SK-N-SH (cell line): ENCODE measurements at regions not wholly inside any gene's neighbourhood (a gene's known extent, or its start where the extent isn't known, plus 50 kb on each side); places are given as distances from the start of the nearest gene placed in this dataset.

ENCODE experiments used
- CTCF ChIA-PET: fragments of 300-600, 350-600 bp; formaldehyde crosslinking; extraction: SDS; loops from one replicate; lab custom pipeline; 2021; lab: Yijun Ruan, JAX
- POLR2A ChIA-PET: fragments of 350-600 bp; sonication (Branson Sonifier 250); formaldehyde crosslinking; extraction: SDS; loops from one replicate; lab custom pipeline; 2020; ENCODE audit warnings: antibody characterized with exemption, inconsistent platforms; lab: Yijun Ruan, JAX
- DNase-seq: peaks from one replicate; pipeline ENCODE4 v3.0.0; 2012
- H2AFZ ChIP-seq: fragments of 200-600 bp; sonication (generic); 2 replicates; pipeline ENCODE4 v1.8.1; 2016; ENCODE audit warnings: antibody characterized with exemption, mild to moderate bottlenecking, low read depth
- H3F3A ChIP-seq: fragments of 200-600 bp; sonication (generic); replicated peaks from 2 replicates; pipeline ENCODE3; 2016; ENCODE audit warnings: antibody characterized with exemption, mild to moderate bottlenecking; ENCODE audit not compliant: insufficient read depth
- H3K27ac ChIP-seq, 2 experiments: fragments of 200-500 bp in 1 of 2; fragments of 200-600 bp in 1 of 2; sonication (Bioruptor generic) in 1 of 2; sonication (generic), shearing (Covaris generic) in 1 of 2; 2 replicates each; pipeline versions ENCODE4 v1.5.1 to v1.6.1; 2014 to 2016; ENCODE audit warnings: low read depth in 2 of 2, inconsistent platforms in 1 of 2, low read length in 1 of 2, mild to moderate bottlenecking in 1 of 2, mixed read lengths in 1 of 2
- H3K27me3 ChIP-seq: fragments of 200-600 bp; sonication (generic), shearing (Covaris generic); 2 replicates; pipeline ENCODE4 v1.6.1; 2016; ENCODE audit warnings: mixed run types; ENCODE audit not compliant: insufficient read depth
- H3K36me3 ChIP-seq, 2 experiments: fragments of 200-500 bp in 1 of 2; fragments of 200-600 bp in 1 of 2; sonication (Bioruptor generic) in 1 of 2; sonication (generic) in 1 of 2; replicated peaks in 1 of 2; 2 replicates each; pipeline versions ENCODE3 to v1.5.1; 2014 to 2016; ENCODE audit warnings: low read length in 1 of 2, mild to moderate bottlenecking in 1 of 2; ENCODE audit not compliant: insufficient read depth in 2 of 2, control insufficient read depth in 1 of 2
- H3K4me1 ChIP-seq, 2 experiments: fragments of 200-500 bp in 1 of 2; fragments of 200-600 bp in 1 of 2; sonication (Bioruptor generic) in 1 of 2; sonication (generic), shearing (Covaris generic) in 1 of 2; 2 replicates each; pipeline versions ENCODE4 v1.5.1 to v1.6.1; 2014 to 2016; ENCODE audit warnings: low read depth in 1 of 2, low read length in 1 of 2, mixed run types in 1 of 2; ENCODE audit not compliant: insufficient read depth in 2 of 2, control insufficient read depth in 1 of 2
- H3K4me2 ChIP-seq: fragments of 200-600 bp; sonication (generic), shearing (Covaris generic); 2 replicates; pipeline ENCODE4 v1.6.1; 2017; ENCODE audit warnings: mixed run types
- H3K4me3 ChIP-seq, 2 experiments: fragments of 200-500 bp in 1 of 2; fragments of 200-600 bp in 1 of 2; sonication (Bioruptor generic) in 1 of 2; sonication (generic), shearing (Covaris generic) in 1 of 2; 2 replicates each; pipeline versions ENCODE4 v1.5.1 to v1.8.1; 2014 to 2016; ENCODE audit warnings: low read depth in 2 of 2, inconsistent platforms in 1 of 2, low read length in 1 of 2, mild to moderate bottlenecking in 1 of 2, mixed read lengths in 1 of 2, moderate library complexity in 1 of 2
- H3K79me2 ChIP-seq: fragments of 200-600 bp; sonication (generic); 2 replicates; pipeline ENCODE4 v1.8.1; 2017; ENCODE audit warnings: mild to moderate bottlenecking; ENCODE audit not compliant: insufficient read depth
- H3K9ac ChIP-seq: fragments of 200-600 bp; sonication (generic); 2 replicates; pipeline ENCODE4 v1.6.1; 2017; ENCODE audit warnings: mixed run types
- H3K9me2 ChIP-seq: fragments of 200-600 bp; sonication (generic); 2 replicates; pipeline ENCODE4 v1.6.1; 2017; ENCODE audit warnings: mixed run types
- H3K9me3 ChIP-seq: fragments of 200-600 bp; sonication (generic); 2 replicates; pipeline ENCODE4 v1.6.1; 2017; ENCODE audit warnings: mixed run types, mild to moderate bottlenecking, moderate library complexity
- H4K20me1 ChIP-seq: fragments of 200-600 bp; sonication (generic); 2 replicates; pipeline ENCODE4 v1.6.1; 2017; ENCODE audit warnings: mild to moderate bottlenecking, mixed run types; ENCODE audit not compliant: insufficient read depth
- CTCF ChIP-seq: fragments of 200-600 bp; sonication (generic); IDR thresholded peaks from 2 replicates; pipeline ENCODE4 v1.6.1; 2017; ENCODE audit warnings: antibody characterized with exemption, mild to moderate bottlenecking, moderate library complexity
- ELF1 ChIP-seq: IDR thresholded peaks from 2 replicates; pipeline ENCODE4 v1.4.0; 2012
- EP300 ChIP-seq, 2 experiments: IDR thresholded peaks; 2 replicates each; pipeline versions ENCODE4 v1.4.0 to v1.6.1; 2012; ENCODE audit warnings: borderline replicate concordance in 1 of 2, low read depth in 1 of 2, low read length in 1 of 2
- EZH2phosphoT487 ChIP-seq: fragments of 200-600 bp; sonication (generic); IDR thresholded peaks from 2 replicates; pipeline ENCODE4 v1.6.1; 2017; ENCODE audit warnings: low read depth, mixed run types, mild to moderate bottlenecking, antibody characterized with exemption, moderate library complexity, borderline replicate concordance
- JUND ChIP-seq: IDR thresholded peaks from 2 replicates; pipeline ENCODE4 v1.4.0; 2012
- NFIC ChIP-seq: IDR thresholded peaks from 2 replicates; pipeline ENCODE4 v1.4.0; 2012; ENCODE audit warnings: borderline replicate concordance
- NRF1 ChIP-seq: IDR thresholded peaks from 2 replicates; pipeline ENCODE4 v1.6.1; 2012; ENCODE audit warnings: low read depth, mild to moderate bottlenecking, low read length
- REST ChIP-seq: IDR thresholded peaks from 2 replicates; pipeline ENCODE4 v1.6.1; 2012; ENCODE audit warnings: mild to moderate bottlenecking, low read depth, low read length, moderate library complexity
- RXRA ChIP-seq: IDR thresholded peaks from 2 replicates; pipeline ENCODE4 v1.4.0; 2012; ENCODE audit warnings: low read depth, mild to moderate bottlenecking, borderline replicate concordance
- ZBTB33 ChIP-seq: IDR thresholded peaks from 2 replicates; pipeline ENCODE4 v1.4.0; 2012; ENCODE audit warnings: low read depth, borderline replicate concordance
- WGBS: methylation state at CpG from one replicate; pipeline ENCODE4 v1.1.6; 2017; ENCODE audit warnings: low lambda C conversion rate; 5-methylcytosine and 5-hydroxymethylcytosine counted together
- TF ChIP-seq, protein P1 (sequence below): IDR thresholded peaks from 2 replicates; pipeline ENCODE4; 2012
- TF ChIP-seq, protein P2 (sequence below): IDR thresholded peaks from 2 replicates; pipeline ENCODE4 v1.4.0; 2012; ENCODE audit warnings: low read depth, borderline replicate concordance

GRCh38 chr5:82614706-82615105 is 336.6 kb upstream of the RPS23 start (continued):
- TF ChIP-seq NRF1 (no peak), EP300 (IDR thresholded peaks at IDR 0.05; ENCODE audit: borderline replicate concordance in 1 of 2, low read depth in 1 of 2, low read length in 1 of 2) (no peak), REST (no peak)
- TF ChIP-seq, protein P1, sequence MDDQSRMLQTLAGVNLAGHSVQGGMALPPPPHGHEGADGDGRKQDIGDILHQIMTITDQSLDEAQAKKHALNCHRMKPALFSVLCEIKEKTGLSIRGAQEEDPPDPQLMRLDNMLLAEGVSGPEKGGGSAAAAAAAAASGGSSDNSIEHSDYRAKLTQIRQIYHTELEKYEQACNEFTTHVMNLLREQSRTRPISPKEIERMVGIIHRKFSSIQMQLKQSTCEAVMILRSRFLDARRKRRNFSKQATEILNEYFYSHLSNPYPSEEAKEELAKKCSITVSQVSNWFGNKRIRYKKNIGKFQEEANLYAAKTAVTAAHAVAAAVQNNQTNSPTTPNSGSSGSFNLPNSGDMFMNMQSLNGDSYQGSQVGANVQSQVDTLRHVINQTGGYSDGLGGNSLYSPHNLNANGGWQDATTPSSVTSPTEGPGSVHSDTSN = no peak

GRCh38 chr5:82613891-82614290 is 335.7 kb upstream of the RPS23 start:
- Histone ChIP-seq H3K9me2 (no peaks in the 10 kb centered on the region), H3K79me2 (no peaks in the 10 kb centered on the region), H3K27ac (no peak overlapping the region), H3K9ac (no peak overlapping the region), H4K20me1 (no peaks in the 10 kb centered on the region), H2AFZ (no peak overlapping the region), H3K4me3 (no peak overlapping the region), H3K36me3 (no peaks in the 10 kb centered on the region), H3K4me2 (no peak overlapping the region), H3K9me3 (peaks cover under 1% of the 10 kb centered on the region; the same call in 1 of the 2 replicates), H3K4me1 (no peaks in the 10 kb centered on the region), H3F3A (no peaks in the 10 kb centered on the region), H3K27me3 (no peaks in the 10 kb centered on the region)
- TF ChIP-seq, protein P2, sequence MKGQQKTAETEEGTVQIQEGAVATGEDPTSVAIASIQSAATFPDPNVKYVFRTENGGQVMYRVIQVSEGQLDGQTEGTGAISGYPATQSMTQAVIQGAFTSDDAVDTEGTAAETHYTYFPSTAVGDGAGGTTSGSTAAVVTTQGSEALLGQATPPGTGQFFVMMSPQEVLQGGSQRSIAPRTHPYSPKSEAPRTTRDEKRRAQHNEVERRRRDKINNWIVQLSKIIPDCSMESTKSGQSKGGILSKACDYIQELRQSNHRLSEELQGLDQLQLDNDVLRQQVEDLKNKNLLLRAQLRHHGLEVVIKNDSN = no peak
- no peak for TF ChIP-seq NFIC
- TF ChIP-seq EP300 (IDR thresholded peaks at IDR 0.05; ENCODE audit: borderline replicate concordance in 1 of 2, low read depth in 1 of 2, low read length in 1 of 2) = no peak
- DNase-seq = no peak
- CTCF ChIA-PET = no interaction called here
- POLR2A ChIA-PET = no interaction called here

- Histone ChIP-seq H3F3A (no peaks in the 10 kb centered on the region), H3K27ac (no peak overlapping the region), H3K9me2 (no peaks in the 10 kb centered on the region), H3K79me2 (no peaks in the 10 kb centered on the region), H4K20me1 (no peaks in the 10 kb centered on the region), H3K4me2 (no peak overlapping the region), H3K9me3 (no peaks in the 10 kb centered on the region), H3K4me1 (no peaks in the 10 kb centered on the region), H3K36me3 (no peaks in the 10 kb centered on the region), H3K27me3 (no peaks in the 10 kb centered on the region), H3K9ac (no peak overlapping the region), H3K4me3 (no peak overlapping the region), H2AFZ (no peak overlapping the region)
- DNase-seq = no peak
- WGBS = 75% methylated on average over 3 of the region's 3 CpGs
- TF ChIP-seq ELF1 (no peak), RXRA (no peak), JUND (no peak), CTCF (no peak), ZBTB33 (no peak), EZH2phosphoT487 (no peak)
- CTCF ChIA-PET = no interaction called here
- POLR2A ChIA-PET = no interaction called here
Observed at GRCh38 chr5:82610686-82611085, 332.5 kb upstream of the RPS23 start.
